ENCODE measurements at regions not wholly inside any gene's neighbourhood (a gene's known extent, or its start where the extent isn't known, plus 50 kb on each side); places are given as distances from the start of the nearest gene placed in this dataset.

GRCh38 chr7:156094350-156095146 is 282.3 kb upstream of the SHH start:
- TF ChIP-seq CTCF (IDR thresholded peaks at IDR 0.05; ENCODE audit: insufficient read depth, low read length, poor library complexity, severe bottlenecking) (no peak), EZH2phosphoT487 (conservative IDR thresholded peaks at IDR 0.05; ENCODE audit: low read length) (no peak)
